ENCODE measurements at regions not wholly inside any gene's neighbourhood (a gene's known extent, or its start where the extent isn't known, plus 50 kb on each side); places are given as distances from the start of the nearest gene placed in this dataset.

DNA sequence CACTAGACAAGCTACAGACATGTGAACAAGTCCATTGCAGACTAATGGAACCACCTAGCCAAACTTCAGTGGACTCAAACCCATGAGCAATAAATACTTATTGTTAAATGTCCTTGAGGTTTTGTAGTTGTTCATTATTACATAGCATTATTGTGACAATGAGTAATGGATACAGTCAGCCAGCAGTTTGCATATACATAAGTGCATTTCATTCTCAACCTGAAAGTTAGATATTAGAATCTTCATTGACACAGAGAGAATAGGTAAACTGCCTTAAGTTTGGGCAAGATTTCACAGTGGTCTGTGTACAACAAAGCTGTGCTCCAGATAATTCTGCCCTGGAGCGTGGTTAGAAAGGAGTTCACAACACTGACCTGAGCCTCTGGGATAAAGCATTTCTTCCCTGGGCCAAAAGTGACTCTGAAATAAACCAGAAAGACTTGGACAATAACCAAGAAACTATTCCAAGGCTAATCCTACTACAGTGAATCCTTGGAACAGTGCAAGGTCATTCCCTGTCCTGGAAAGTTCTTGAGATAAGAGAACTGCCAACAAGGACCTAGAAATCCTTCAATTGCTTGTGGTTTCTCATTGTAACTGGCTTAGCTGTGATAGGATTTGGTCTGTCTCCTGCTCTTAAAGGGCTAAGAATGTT, 225.5 kb upstream of the STT3B start:
- no peaks in the 10 kb centered on the region for H3K36me3 Mint-ChIP-seq (ENCODE audit: unreplicated experiment)
- TF ChIP-seq, protein P1, sequence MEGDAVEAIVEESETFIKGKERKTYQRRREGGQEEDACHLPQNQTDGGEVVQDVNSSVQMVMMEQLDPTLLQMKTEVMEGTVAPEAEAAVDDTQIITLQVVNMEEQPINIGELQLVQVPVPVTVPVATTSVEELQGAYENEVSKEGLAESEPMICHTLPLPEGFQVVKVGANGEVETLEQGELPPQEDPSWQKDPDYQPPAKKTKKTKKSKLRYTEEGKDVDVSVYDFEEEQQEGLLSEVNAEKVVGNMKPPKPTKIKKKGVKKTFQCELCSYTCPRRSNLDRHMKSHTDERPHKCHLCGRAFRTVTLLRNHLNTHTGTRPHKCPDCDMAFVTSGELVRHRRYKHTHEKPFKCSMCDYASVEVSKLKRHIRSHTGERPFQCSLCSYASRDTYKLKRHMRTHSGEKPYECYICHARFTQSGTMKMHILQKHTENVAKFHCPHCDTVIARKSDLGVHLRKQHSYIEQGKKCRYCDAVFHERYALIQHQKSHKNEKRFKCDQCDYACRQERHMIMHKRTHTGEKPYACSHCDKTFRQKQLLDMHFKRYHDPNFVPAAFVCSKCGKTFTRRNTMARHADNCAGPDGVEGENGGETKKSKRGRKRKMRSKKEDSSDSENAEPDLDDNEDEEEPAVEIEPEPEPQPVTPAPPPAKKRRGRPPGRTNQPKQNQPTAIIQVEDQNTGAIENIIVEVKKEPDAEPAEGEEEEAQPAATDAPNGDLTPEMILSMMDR (IDR thresholded peaks at IDR 0.05) = no peak
- no peak for DNase-seq (ENCODE audit: extremely low spot score, unreplicated experiment)
- H3K4me3 Mint-ChIP-seq (ENCODE audit: unreplicated experiment) = no peak overlapping the region
- no peaks in the 10 kb centered on the region for H3K9me3 Mint-ChIP-seq (ENCODE audit: unreplicated experiment)
- no peak overlapping the region for H3K27ac Mint-ChIP-seq (ENCODE audit: unreplicated experiment)
- H3K27me3 Mint-ChIP-seq (ENCODE audit: unreplicated experiment) = peaks cover 4% of the 10 kb centered on the region
- no peaks in the 10 kb centered on the region for H3K4me1 Mint-ChIP-seq (ENCODE audit: unreplicated experiment)

DNA sequence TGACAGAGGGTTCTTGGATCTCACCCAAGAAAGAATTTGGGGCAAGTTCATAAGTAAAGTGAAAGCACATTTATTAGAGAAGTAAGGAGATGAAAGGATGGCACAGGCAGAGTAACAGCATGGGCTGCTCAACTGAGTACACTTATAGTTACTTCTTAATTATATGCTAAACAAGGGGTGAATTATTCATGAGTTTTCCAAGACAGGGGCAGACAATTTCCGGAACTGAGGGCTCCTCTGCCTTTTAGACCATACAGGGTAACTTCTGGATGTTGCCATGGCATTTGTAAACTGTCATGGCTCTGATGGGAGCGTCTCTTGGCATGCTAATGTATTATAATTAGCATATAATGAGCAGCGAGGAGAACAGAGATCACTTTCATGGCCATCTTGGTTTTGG, 221.2 kb upstream of the STT3B start:
- Mint-ChIP-seq H3K27ac (ENCODE audit: unreplicated experiment) (no peak overlapping the region), H3K4me3 (ENCODE audit: unreplicated experiment) (no peak overlapping the region), H3K4me1 (ENCODE audit: unreplicated experiment) (peaks cover 4% of the 10 kb centered on the region), H3K9me3 (ENCODE audit: unreplicated experiment) (no peaks in the 10 kb centered on the region), H3K27me3 (ENCODE audit: unreplicated experiment) (peaks cover 4% of the 10 kb centered on the region), H3K36me3 (ENCODE audit: unreplicated experiment) (no peaks in the 10 kb centered on the region)
- DNase-seq (ENCODE audit: extremely low spot score, unreplicated experiment) = no peak
- TF ChIP-seq, protein P1 (IDR thresholded peaks at IDR 0.05) = no peak

DNA sequence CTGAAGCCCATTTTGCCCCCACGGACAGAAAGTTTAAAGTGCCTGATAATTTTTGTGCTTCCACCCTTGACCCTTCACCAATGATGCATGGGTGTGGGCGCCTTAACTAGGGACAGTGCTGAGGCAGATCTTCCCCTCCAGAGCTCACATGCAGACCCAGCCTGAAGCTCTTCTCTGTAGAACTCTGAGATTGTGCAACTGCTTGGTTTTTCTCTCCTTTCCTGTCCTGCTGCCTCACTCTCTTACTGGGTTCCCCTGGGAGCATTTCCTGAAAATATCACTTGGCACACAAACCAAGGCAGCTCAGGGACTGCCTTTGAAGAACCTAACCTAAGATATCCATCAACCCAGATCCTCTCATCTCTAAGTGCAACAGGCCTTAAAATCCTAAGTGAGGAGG, 220.3 kb upstream of the STT3B start:
- peaks cover 4% of the 10 kb centered on the region for H3K27me3 Mint-ChIP-seq (ENCODE audit: unreplicated experiment)
- no peaks in the 10 kb centered on the region for H3K36me3 Mint-ChIP-seq (ENCODE audit: unreplicated experiment)
- H3K27ac Mint-ChIP-seq (ENCODE audit: unreplicated experiment) = no peak overlapping the region
- TF ChIP-seq, protein P1 (IDR thresholded peaks at IDR 0.05) = no peak
- H3K4me3 Mint-ChIP-seq (ENCODE audit: unreplicated experiment) = no peak overlapping the region
- peaks cover 4% of the 10 kb centered on the region for H3K4me1 Mint-ChIP-seq (ENCODE audit: unreplicated experiment)
- no peaks in the 10 kb centered on the region for H3K9me3 Mint-ChIP-seq (ENCODE audit: unreplicated experiment)
- DNase-seq (ENCODE audit: extremely low spot score, unreplicated experiment) = no peak

DNA sequence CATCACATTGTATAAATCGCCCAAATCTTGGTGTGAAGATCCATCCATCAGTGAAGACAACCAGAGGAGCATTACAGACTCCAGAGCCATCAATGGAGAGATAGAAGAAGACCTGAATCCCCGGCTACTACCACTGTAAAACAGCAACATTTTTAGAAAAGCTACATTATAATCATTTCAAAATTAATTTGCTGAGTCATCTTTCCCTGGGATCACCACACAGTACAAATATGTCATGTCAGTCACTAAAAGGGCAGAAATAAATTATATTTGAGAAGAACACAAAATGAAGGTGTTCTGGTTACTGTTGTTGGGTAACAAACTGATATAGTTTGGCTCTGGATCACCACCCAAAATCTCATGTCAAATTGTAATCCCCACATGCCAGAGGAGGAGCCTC, 218.5 kb upstream of the STT3B start:
- Mint-ChIP-seq H3K4me1 (ENCODE audit: unreplicated experiment) (peaks cover 4% of the 10 kb centered on the region), H3K9me3 (ENCODE audit: unreplicated experiment) (no peaks in the 10 kb centered on the region), H3K27me3 (ENCODE audit: unreplicated experiment) (peaks cover 3% of the 10 kb centered on the region), H3K4me3 (ENCODE audit: unreplicated experiment) (no peak overlapping the region), H3K36me3 (ENCODE audit: unreplicated experiment) (no peaks in the 10 kb centered on the region), H3K27ac (ENCODE audit: unreplicated experiment) (no peak overlapping the region)
- no peak for DNase-seq (ENCODE audit: extremely low spot score, unreplicated experiment)
- TF ChIP-seq, protein P1 (IDR thresholded peaks at IDR 0.05) = no peak

DNA sequence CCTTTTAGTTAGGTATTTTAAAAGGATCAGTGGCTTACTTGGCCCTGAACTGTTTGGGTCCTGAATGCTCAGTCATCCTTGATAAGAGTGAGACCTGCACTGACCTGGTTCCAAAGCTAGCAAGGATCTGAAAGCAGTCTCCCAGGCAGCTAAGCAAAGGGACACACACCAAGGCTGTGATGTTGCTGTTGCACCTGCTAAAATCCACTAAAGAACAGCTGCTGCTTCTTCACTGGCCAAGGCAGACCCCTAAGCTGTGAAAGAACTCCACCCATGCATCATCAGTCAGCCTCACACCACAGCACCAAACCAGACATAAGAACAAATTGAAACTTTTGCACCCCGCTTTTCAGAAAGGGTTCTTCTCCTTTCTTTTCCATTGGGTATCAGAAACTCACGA, 213.4 kb upstream of the STT3B start:
- TF ChIP-seq, protein P1 (IDR thresholded peaks at IDR 0.05) = no peak
- Mint-ChIP-seq H3K9me3 (ENCODE audit: unreplicated experiment) (no peaks in the 10 kb centered on the region), H3K4me1 (ENCODE audit: unreplicated experiment) (no peaks in the 10 kb centered on the region), H3K36me3 (ENCODE audit: unreplicated experiment) (no peaks in the 10 kb centered on the region), H3K27ac (ENCODE audit: unreplicated experiment) (no peak overlapping the region), H3K4me3 (ENCODE audit: unreplicated experiment) (no peak overlapping the region), H3K27me3 (ENCODE audit: unreplicated experiment) (peaks cover 27% of the 10 kb centered on the region)
- DNase-seq (ENCODE audit: extremely low spot score, unreplicated experiment) = no peak

Measured in osteocyte (in vitro differentiated cells).